ENCODE measurements at regions not wholly inside any gene's neighbourhood (a gene's known extent, or its start where the extent isn't known, plus 50 kb on each side); places are given as distances from the start of the nearest gene placed in this dataset.
A peak's percentile ranks its signal among the peaks of the same experiment; 100 is the strongest.

DNA sequence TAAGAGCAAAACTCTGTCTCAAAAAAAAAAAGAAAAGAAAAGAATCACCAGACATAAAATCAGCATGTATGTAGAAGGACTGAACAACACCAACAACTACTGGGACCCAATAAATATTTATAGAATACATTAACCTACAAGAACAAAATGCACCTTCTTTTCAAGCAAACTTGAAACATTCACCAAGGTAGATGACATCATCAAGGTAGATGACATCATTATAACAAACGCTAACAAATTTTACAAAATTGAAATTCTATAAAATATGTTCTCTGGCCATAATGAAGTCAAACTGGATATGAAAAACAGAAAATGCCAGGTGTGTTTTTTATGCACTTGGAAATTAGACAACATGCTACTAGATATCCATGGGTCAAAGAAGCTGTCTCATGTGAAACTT is 220.2 kb upstream of the SNX7 start:
- no peak for TF ChIP-seq CTCF (IDR thresholded peaks at IDR 0.05; ENCODE audit: borderline replicate concordance, extremely low read depth, insufficient read depth)
- H3K27me3 ChIP-seq (ENCODE audit: control insufficient read depth, insufficient read depth, low read length) = no peaks in the 10 kb centered on the region
- DNase-seq (no peak), FAIRE-seq (no peak)
- intact Hi-C loops (cut with DNase I) = no loop called here
- H3K27ac ChIP-seq (ENCODE audit: low read depth in 2 of 2, low read length in 2 of 2) = no peak overlapping the region
- H3K9me3 ChIP-seq (ENCODE audit: control insufficient read depth in 2 of 3, insufficient read depth in 1 of 3, low read length in 3 of 3) = no peaks in the 10 kb centered on the region
- no peak overlapping the region for H3K4me3 ChIP-seq (ENCODE audit: low read length in 3 of 3)
- H3K36me3 ChIP-seq (ENCODE audit: control insufficient read depth in 2 of 3, insufficient read depth in 3 of 3, low read length in 3 of 3) = no peaks in the 10 kb centered on the region
- no peaks in the 10 kb centered on the region for H3K4me1 ChIP-seq (ENCODE audit: control insufficient read depth in 2 of 3, insufficient read depth in 2 of 3, low read depth in 1 of 3, low read length in 3 of 3)
- H3K9ac ChIP-seq (ENCODE audit: low read length in 3 of 3) = no peak overlapping the region

- no peaks in the 10 kb centered on the region for H3K36me3 ChIP-seq (ENCODE audit: control insufficient read depth in 2 of 3, insufficient read depth in 3 of 3, low read length in 3 of 3)
- FAIRE-seq (no peak), DNase-seq (no peak)
- H3K27ac ChIP-seq (ENCODE audit: low read depth in 2 of 2, low read length in 2 of 2) = no peak overlapping the region
- H3K27me3 ChIP-seq (ENCODE audit: control insufficient read depth, insufficient read depth, low read length) = no peaks in the 10 kb centered on the region
- intact Hi-C loops (cut with DNase I) = no loop called here
- no peaks in the 10 kb centered on the region for H3K9me3 ChIP-seq (ENCODE audit: control insufficient read depth in 2 of 3, insufficient read depth in 1 of 3, low read length in 3 of 3)
- no peak overlapping the region for H3K4me3 ChIP-seq (ENCODE audit: low read length in 3 of 3)
- no peak for TF ChIP-seq CTCF (IDR thresholded peaks at IDR 0.05; ENCODE audit: borderline replicate concordance, extremely low read depth, insufficient read depth)
- H3K4me1 ChIP-seq (ENCODE audit: control insufficient read depth in 2 of 3, insufficient read depth in 2 of 3, low read depth in 1 of 3, low read length in 3 of 3) = no peaks in the 10 kb centered on the region
- no peak overlapping the region for H3K9ac ChIP-seq (ENCODE audit: low read length in 3 of 3)
Observed at GRCh38 chr1:98439471-98439870, 222.1 kb upstream of the SNX7 start.

DNA sequence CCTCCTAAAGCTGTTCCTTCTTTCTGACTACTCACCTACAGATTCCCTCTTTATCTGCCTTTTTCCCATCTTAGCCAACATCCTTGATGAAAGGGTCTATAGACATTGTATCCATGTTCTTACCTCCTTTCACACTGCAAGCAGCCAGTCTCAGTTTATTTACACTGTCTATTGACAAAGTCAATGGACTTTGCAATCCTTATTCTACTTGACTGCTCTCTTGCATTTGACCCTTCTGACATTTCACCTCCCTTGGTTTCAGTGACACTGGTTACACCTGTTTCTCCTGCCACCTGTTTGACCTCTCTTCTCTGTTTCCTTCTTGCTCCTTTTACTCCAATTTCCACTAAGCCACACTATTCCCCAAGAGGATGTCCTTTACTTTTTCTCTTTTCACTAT is 224.0 kb upstream of the SNX7 start:
- Histone ChIP-seq H3K4me1 (ENCODE audit: control insufficient read depth in 2 of 3, insufficient read depth in 2 of 3, low read depth in 1 of 3, low read length in 3 of 3) (no peaks in the 10 kb centered on the region), H3K4me3 (ENCODE audit: low read length in 3 of 3) (no peak overlapping the region), H3K27me3 (ENCODE audit: control insufficient read depth, insufficient read depth, low read length) (no peaks in the 10 kb centered on the region), H3K27ac (ENCODE audit: low read depth in 2 of 2, low read length in 2 of 2) (no peak overlapping the region), H3K9ac (ENCODE audit: low read length in 3 of 3) (no peak overlapping the region), H3K36me3 (ENCODE audit: control insufficient read depth in 2 of 3, insufficient read depth in 3 of 3, low read length in 3 of 3) (no peaks in the 10 kb centered on the region), H3K9me3 (ENCODE audit: control insufficient read depth in 2 of 3, insufficient read depth in 1 of 3, low read length in 3 of 3) (no peaks in the 10 kb centered on the region)
- DNase-seq (peak in 2 of 5 donors; percentile 9 to 11), FAIRE-seq (no peak)
- intact Hi-C loops (cut with DNase I) = no loop called here
- no peak for TF ChIP-seq CTCF (IDR thresholded peaks at IDR 0.05; ENCODE audit: borderline replicate concordance, extremely low read depth, insufficient read depth)

DNA sequence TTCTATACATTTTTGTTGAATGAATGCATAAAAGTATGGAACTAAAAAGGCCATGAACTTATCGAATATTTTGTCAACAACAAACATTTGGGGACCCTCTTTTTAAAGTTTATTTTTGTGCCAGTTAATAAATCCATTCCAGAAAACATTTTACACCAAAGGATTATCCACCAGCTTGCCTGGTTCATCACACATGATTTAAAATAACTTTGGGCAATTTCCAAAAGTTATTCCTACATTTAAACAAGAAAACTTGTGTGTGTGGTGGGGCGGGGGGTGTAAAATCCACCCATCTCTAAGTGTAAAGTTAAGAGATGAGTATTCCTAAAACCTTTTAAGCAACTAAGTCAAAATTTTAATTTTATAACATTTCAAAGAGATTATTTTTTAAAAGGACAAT is 224.5 kb upstream of the SNX7 start:
- intact Hi-C loops (cut with DNase I) = no loop called here
- no peaks in the 10 kb centered on the region for H3K36me3 ChIP-seq (ENCODE audit: control insufficient read depth in 2 of 3, insufficient read depth in 3 of 3, low read length in 3 of 3)
- H3K9me3 ChIP-seq (ENCODE audit: control insufficient read depth in 2 of 3, insufficient read depth in 1 of 3, low read length in 3 of 3) = no peaks in the 10 kb centered on the region
- DNase-seq (no peak), FAIRE-seq (no peak)
- H3K9ac ChIP-seq (ENCODE audit: low read length in 3 of 3) = no peak overlapping the region
- H3K27ac ChIP-seq (ENCODE audit: low read depth in 2 of 2, low read length in 2 of 2) = no peak overlapping the region
- no peak for TF ChIP-seq CTCF (IDR thresholded peaks at IDR 0.05; ENCODE audit: borderline replicate concordance, extremely low read depth, insufficient read depth)
- H3K4me1 ChIP-seq (ENCODE audit: control insufficient read depth in 2 of 3, insufficient read depth in 2 of 3, low read depth in 1 of 3, low read length in 3 of 3) = no peaks in the 10 kb centered on the region
- no peak overlapping the region for H3K4me3 ChIP-seq (ENCODE audit: low read length in 3 of 3)
- H3K27me3 ChIP-seq (ENCODE audit: control insufficient read depth, insufficient read depth, low read length) = no peaks in the 10 kb centered on the region

All from kidney (tissue), 13 donors.